Breast epithelium (tissue), 4 donors: ENCODE measurements at regions not wholly inside any gene's neighbourhood (a gene's known extent, or its start where the extent isn't known, plus 50 kb on each side); places are given as distances from the start of the nearest gene placed in this dataset.

ENCODE experiments used
- DNase-seq, 2 donors: peaks; one replicate each; pipeline ENCODE4 v3.0.0-alpha.2; 2019; ENCODE audit warnings: low spot score in 2 of 2
- H3K27ac ChIP-seq, 2 donors: fragments of 200-600 bp; sonication (generic) in 1 of 2; one replicate each; pipeline ENCODE4 v1.5.1; 2016 to 2019; ENCODE audit warnings: mild to moderate bottlenecking in 1 of 2
- H3K27me3 ChIP-seq, 2 donors: fragments of 200-600 bp; sonication (generic) in 1 of 2; one replicate each; pipeline versions ENCODE4 v1.5.1 to v1.6.0; 2017 to 2019; ENCODE audit warnings: control low read depth in 1 of 2, mild to moderate bottlenecking in 1 of 2
- H3K36me3 ChIP-seq: fragments of 200-600 bp; one replicate; pipeline ENCODE4 v1.5.1; 2019
- H3K4me1 ChIP-seq, 2 donors: fragments of 200-600 bp; sonication (generic); one replicate each; pipeline ENCODE4 v1.5.1; 2016 to 2019; ENCODE audit warnings: control low read depth in 1 of 2
- H3K4me3 ChIP-seq, 3 donors: fragments of 200-600 bp; sonication (generic); 1 replicate in 2 of 3; 2 replicates in 1 of 3; pipeline ENCODE4 v1.5.1; 2016 to 2019; ENCODE audit warnings: mild to moderate bottlenecking in 3 of 3, moderate library complexity in 2 of 3
- H3K9me3 ChIP-seq, 2 donors: fragments of 200-600 bp; sonication (generic) in 1 of 2; one replicate each; pipeline ENCODE4 v1.5.1; 2016 to 2019; ENCODE audit warnings: control low read depth in 1 of 2
- CTCF ChIP-seq, 3 donors: fragments of 450-650 bp; IDR thresholded peaks; one replicate each; pipeline ENCODE4 v1.5.1; 2016 to 2017; ENCODE audit warnings: antibody characterized with exemption in 3 of 3, mild to moderate bottlenecking in 3 of 3, moderate library complexity in 3 of 3
- POLR2A ChIP-seq: fragments of 450-650 bp; IDR thresholded peaks from one replicate; pipeline ENCODE4 v1.6.1; 2016; ENCODE audit warnings: antibody characterized with exemption, mild to moderate bottlenecking, moderate library complexity
- POLR2AphosphoS5 ChIP-seq, 3 donors: sonication (generic); formaldehyde crosslinking; IDR thresholded peaks; one replicate each; pipeline ENCODE4 v1.6.1; 2017; ENCODE audit warnings: antibody characterized with exemption in 3 of 3
- intact Hi-C: fragments of 100-400 bp; cut with DNase I; formaldehyde crosslinking; loops from one replicate; pipeline ENCODE4 v1.15.1; 2023; ENCODE audit warnings: low total_unique reads

DNA sequence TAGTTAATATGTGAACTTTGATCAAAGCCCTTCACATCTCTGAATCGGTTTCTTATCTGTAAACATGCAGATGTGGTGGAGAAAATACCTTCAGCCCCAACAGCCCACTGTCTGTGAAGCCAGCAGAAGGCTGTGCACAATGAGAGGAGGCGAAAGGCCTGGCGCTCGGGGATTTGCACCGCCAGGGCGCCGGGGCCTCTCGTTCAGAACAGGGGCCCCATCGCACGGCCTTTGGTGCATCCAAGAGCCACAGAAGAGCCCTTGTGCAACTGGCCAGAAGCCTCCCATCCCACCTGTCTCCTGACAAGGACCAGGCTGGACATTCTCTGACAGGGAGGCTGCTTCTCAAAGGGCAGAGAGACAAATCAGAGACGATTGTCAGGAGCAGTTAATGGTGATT is 407.2 kb upstream of the MYT1L start:
- no peak for DNase-seq
- H3K27me3 ChIP-seq: peaks cover 0 to 3% of the 10 kb centered on the region in 2 donors
- no peak overlapping the region for H3K27ac ChIP-seq
- TF ChIP-seq CTCF (IDR thresholded peaks at IDR 0.05): no peak
- no peak for TF ChIP-seq POLR2AphosphoS5 (IDR thresholded peaks at IDR 0.05)
- TF ChIP-seq POLR2A: no peak
- intact Hi-C loops: loop anchor here (10.0 kb wide), 1 partner anchor 1363 kb away; no protein-coding TSS in a partner anchor
- H3K4me1 ChIP-seq: no peaks in the 10 kb centered on the region
- no peak overlapping the region for H3K4me3 ChIP-seq
- no peaks in the 10 kb centered on the region for H3K36me3 ChIP-seq
- H3K9me3 ChIP-seq: no peaks in the 10 kb centered on the region

- intact Hi-C loops: loop anchor here (10.0 kb wide), 1 partner anchor 1360 kb away; no protein-coding TSS in a partner anchor
- no peaks in the 10 kb centered on the region for H3K36me3 ChIP-seq
- peaks cover 0 to 3% of the 10 kb centered on the region in 2 donors for H3K27me3 ChIP-seq
- no peaks in the 10 kb centered on the region for H3K9me3 ChIP-seq
- no peak for TF ChIP-seq POLR2A
- TF ChIP-seq CTCF (IDR thresholded peaks at IDR 0.05): no peak
- TF ChIP-seq POLR2AphosphoS5 (IDR thresholded peaks at IDR 0.05): no peak
- no peak for DNase-seq
- no peaks in the 10 kb centered on the region for H3K4me1 ChIP-seq
- H3K27ac ChIP-seq: no peak overlapping the region
- no peak overlapping the region for H3K4me3 ChIP-seq
These were observed 404.0 kb upstream of the MYT1L start for GRCh38 chr2:2735041-2735440.

DNA sequence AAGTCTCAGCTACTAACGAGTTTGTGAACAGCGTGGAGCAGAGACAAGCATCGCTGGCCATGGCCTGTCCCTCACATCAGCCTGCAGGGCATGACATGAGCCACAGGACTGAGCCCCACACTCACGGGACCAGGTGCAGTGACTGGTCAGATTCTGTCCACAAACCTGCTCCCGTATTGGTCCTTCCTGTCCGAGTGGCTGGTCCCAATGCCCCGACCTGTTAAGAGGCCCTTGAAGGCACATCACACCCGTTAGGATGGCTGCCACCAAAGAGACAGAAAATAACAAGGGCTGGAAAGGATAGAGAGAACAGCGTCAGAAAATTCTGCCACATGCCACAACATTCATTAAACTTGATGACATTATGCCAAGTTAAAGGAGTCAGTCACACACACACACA is 403.2 kb upstream of the MYT1L start:
- no peak overlapping the region for H3K4me3 ChIP-seq
- TF ChIP-seq POLR2A (no peak), CTCF (IDR thresholded peaks at IDR 0.05) (no peak), POLR2AphosphoS5 (IDR thresholded peaks at IDR 0.05) (no peak)
- no peak for DNase-seq
- H3K36me3 ChIP-seq: no peaks in the 10 kb centered on the region
- peaks cover 0 to 3% of the 10 kb centered on the region in 2 donors for H3K27me3 ChIP-seq
- H3K9me3 ChIP-seq: no peaks in the 10 kb centered on the region
- intact Hi-C loops: loop anchor here (10.0 kb wide), 1 partner anchor 1360 kb away; no protein-coding TSS in a partner anchor
- H3K27ac ChIP-seq: no peak overlapping the region
- H3K4me1 ChIP-seq: no peaks in the 10 kb centered on the region

GRCh38 chr2:2733818-2734217 is 402.7 kb upstream of the MYT1L start:
- no peak for TF ChIP-seq CTCF (IDR thresholded peaks at IDR 0.05)
- no peak for TF ChIP-seq POLR2A
- TF ChIP-seq POLR2AphosphoS5 (IDR thresholded peaks at IDR 0.05): no peak
- no peaks in the 10 kb centered on the region for H3K9me3 ChIP-seq
- no peaks in the 10 kb centered on the region for H3K4me1 ChIP-seq
- peaks cover 0 to 3% of the 10 kb centered on the region in 2 donors for H3K27me3 ChIP-seq
- intact Hi-C loops: loop anchor here (10.0 kb wide), 1 partner anchor 1359 kb away; no protein-coding TSS in a partner anchor
- H3K27ac ChIP-seq: no peak overlapping the region
- no peaks in the 10 kb centered on the region for H3K36me3 ChIP-seq
- DNase-seq: no peak
- H3K4me3 ChIP-seq: no peak overlapping the region

GRCh38 chr2:2732331-2733119 is 401.4 kb upstream of the MYT1L start:
- Histone ChIP-seq H3K36me3 (no peaks in the 10 kb centered on the region), H3K4me1 (no peaks in the 10 kb centered on the region), H3K9me3 (no peaks in the 10 kb centered on the region), H3K27me3 (peaks cover 0 to 3% of the 10 kb centered on the region in 2 donors), H3K27ac (no peak overlapping the region), H3K4me3 (no peak overlapping the region)
- no peak for DNase-seq
- intact Hi-C loops: loop anchor here (1.0 to 10.0 kb wide), 2 partner anchors 37 to 1358 kb away; no protein-coding TSS in a partner anchor
- TF ChIP-seq POLR2A (no peak), POLR2AphosphoS5 (IDR thresholded peaks at IDR 0.05) (no peak), CTCF (IDR thresholded peaks at IDR 0.05) (no peak)
